ENCODE measurements at regions not wholly inside any gene's neighbourhood (a gene's known extent, or its start where the extent isn't known, plus 50 kb on each side); places are given as distances from the start of the nearest gene placed in this dataset.

DNA sequence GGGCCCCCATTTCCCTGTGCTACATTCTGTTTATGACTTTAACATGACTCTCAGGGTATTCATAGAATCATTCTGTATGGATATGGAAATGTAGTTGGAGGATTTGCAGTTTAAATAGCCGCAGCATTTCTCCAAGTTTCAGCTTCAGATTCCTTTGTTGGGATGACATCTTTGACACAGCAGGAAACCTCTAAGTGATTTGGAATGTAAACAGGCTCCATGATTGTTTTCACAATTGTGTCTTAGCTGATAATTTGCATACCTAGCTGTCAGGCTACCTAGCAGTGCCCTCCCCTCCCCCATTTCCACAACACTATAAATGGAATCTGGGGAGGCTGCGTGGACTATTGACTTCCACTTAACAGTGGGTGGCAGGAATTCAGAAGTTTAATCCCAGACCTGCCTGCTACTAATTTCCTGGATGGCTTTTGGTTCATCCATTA, 290.2 kb downstream of the HLX start:
- Histone ChIP-seq H3K36me3 (ENCODE audit: control insufficient read depth in 2 of 2, extremely low read depth in 1 of 2, insufficient read depth in 2 of 2, low read length in 2 of 2) (no peaks in the 10 kb centered on the region), H2AFZ (ENCODE audit: low read depth, low read length) (peak overlapping the region; percentile 9), H3K27ac (ENCODE audit: insufficient read depth, low read depth, low read length) (peak overlapping the region; percentile 40), H4K20me1 (replicated peaks; ENCODE audit: control insufficient read depth, extremely low read depth, insufficient read depth, low read length) (no peaks in the 10 kb centered on the region), H3K27me3 (ENCODE audit: control insufficient read depth in 2 of 2, insufficient read depth in 2 of 2, low read length in 2 of 2) (no peaks in the 10 kb centered on the region), H3K4me1 (ENCODE audit: control insufficient read depth, extremely low read depth, insufficient read depth, low read length) (peaks cover 30% of the 10 kb centered on the region), H3K79me2 (ENCODE audit: control insufficient read depth, insufficient read depth, low read length) (no peaks in the 10 kb centered on the region), H3K4me2 (ENCODE audit: insufficient read depth, low read length) (peak overlapping the region; percentile 30), H3K9ac (replicated peaks; ENCODE audit: extremely low read depth, insufficient read depth, low read length) (no peak overlapping the region), H3K4me3 (replicated peaks in 1 of 3; ENCODE audit: insufficient read depth in 1 of 3, low read depth in 1 of 3, low read length in 3 of 3) (no peak overlapping the region), H3K9me3 (replicated peaks; ENCODE audit: control insufficient read depth, insufficient read depth, low read length) (no peaks in the 10 kb centered on the region), H3K9me1 (replicated peaks; ENCODE audit: control insufficient read depth, extremely low read depth, insufficient read depth, low read length) (no peaks in the 10 kb centered on the region)
- no TSS peak for BruUV-seq (replicated peaks)
- ChIA-PET CTCF (interaction anchor here (1.0 kb wide), 1 partner anchor 10 kb away, joined by 3 read pairs; no protein-coding TSS in a partner anchor), POLR2A (no interaction called here)
- peak; percentile 77 for FAIRE-seq
- peak; percentile 49 for DNase-seq (ENCODE audit: low read depth, low spot score)
- dilution Hi-C loops (cut with MboI; ENCODE audit: extremely low pct_ligation_motif_present, low sequenced_read_pairs) (no loop called here), intact Hi-C loops (cut with micrococcal nuclease) (loop anchor here (1.0 to 10.0 kb wide), 4 partner anchors 67 to 293 kb away; no protein-coding TSS in a partner anchor)
- TF ChIP-seq JUN (IDR thresholded peaks at IDR 0.05; ENCODE audit: borderline replicate concordance, insufficient read depth, insufficient read length, low read depth) (no peak), FOS (IDR thresholded peaks at IDR 0.05; ENCODE audit: borderline replicate concordance, insufficient read depth, low read length) (peak; percentile 27), EZH2 (IDR thresholded peaks at IDR 0.05; ENCODE audit: borderline replicate concordance, low read depth, low read length, severe bottlenecking) (no peak), GATA2 (IDR thresholded peaks at IDR 0.05; ENCODE audit: insufficient read depth, insufficient read length, low read depth, low read length) (peak; percentile 47), POLR2A (IDR thresholded peaks at IDR 0.05; ENCODE audit: low read depth, low read length) (no peak), POLR2AphosphoS5 (IDR thresholded peaks at IDR 0.05; ENCODE audit: insufficient read depth, low read depth, low read length) (peak; percentile 60), MYC (IDR thresholded peaks at IDR 0.05; ENCODE audit: low read depth, low read length) (no peak)
- TF ChIP-seq, protein P1, sequence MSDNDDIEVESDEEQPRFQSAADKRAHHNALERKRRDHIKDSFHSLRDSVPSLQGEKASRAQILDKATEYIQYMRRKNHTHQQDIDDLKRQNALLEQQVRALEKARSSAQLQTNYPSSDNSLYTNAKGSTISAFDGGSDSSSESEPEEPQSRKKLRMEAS (IDR thresholded peaks at IDR 0.05; ENCODE audit: insufficient read depth, insufficient read length) = no peak
- TF ChIP-seq, protein P2, sequence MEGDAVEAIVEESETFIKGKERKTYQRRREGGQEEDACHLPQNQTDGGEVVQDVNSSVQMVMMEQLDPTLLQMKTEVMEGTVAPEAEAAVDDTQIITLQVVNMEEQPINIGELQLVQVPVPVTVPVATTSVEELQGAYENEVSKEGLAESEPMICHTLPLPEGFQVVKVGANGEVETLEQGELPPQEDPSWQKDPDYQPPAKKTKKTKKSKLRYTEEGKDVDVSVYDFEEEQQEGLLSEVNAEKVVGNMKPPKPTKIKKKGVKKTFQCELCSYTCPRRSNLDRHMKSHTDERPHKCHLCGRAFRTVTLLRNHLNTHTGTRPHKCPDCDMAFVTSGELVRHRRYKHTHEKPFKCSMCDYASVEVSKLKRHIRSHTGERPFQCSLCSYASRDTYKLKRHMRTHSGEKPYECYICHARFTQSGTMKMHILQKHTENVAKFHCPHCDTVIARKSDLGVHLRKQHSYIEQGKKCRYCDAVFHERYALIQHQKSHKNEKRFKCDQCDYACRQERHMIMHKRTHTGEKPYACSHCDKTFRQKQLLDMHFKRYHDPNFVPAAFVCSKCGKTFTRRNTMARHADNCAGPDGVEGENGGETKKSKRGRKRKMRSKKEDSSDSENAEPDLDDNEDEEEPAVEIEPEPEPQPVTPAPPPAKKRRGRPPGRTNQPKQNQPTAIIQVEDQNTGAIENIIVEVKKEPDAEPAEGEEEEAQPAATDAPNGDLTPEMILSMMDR (IDR thresholded peaks at IDR 0.05; ENCODE audit: extremely low read depth in 1 of 2, insufficient read depth in 1 of 2, low read depth in 1 of 2, low read length in 2 of 2) = no peak
